GM21360 (cell line): ENCODE measurements at regions not wholly inside any gene's neighbourhood (a gene's known extent, or its start where the extent isn't known, plus 50 kb on each side); places are given as distances from the start of the nearest gene placed in this dataset.

Source experiments
- ATAC-seq: cut with Tn5 transposase; IDR thresholded peaks from one replicate; pipeline ENCODE4 v1.9.1; 2021; ENCODE audit warnings: mild to moderate bottlenecking, moderate library complexity; ENCODE audit not compliant: unreplicated experiment

DNA sequence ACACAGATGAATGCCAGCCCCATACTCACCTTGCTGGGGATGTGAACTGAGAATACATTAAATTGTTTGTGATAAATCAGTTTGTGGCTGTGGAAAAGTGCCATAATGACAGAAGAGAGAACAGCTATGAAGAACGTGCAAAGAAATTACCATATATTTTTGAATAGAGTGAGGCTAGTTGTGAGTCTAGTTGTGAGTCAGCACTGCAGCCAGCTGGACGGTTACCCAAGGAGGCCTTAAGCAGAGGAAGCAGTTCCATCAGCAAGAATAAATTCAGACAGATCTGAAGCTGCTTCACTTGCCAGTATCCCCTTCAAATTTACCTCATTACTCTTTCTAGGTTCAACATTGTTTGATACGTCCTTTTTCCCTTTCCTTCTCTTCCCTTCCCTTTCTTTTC lies 446.0 kb downstream of the MTRR start:
- ATAC-seq = no peak

DNA sequence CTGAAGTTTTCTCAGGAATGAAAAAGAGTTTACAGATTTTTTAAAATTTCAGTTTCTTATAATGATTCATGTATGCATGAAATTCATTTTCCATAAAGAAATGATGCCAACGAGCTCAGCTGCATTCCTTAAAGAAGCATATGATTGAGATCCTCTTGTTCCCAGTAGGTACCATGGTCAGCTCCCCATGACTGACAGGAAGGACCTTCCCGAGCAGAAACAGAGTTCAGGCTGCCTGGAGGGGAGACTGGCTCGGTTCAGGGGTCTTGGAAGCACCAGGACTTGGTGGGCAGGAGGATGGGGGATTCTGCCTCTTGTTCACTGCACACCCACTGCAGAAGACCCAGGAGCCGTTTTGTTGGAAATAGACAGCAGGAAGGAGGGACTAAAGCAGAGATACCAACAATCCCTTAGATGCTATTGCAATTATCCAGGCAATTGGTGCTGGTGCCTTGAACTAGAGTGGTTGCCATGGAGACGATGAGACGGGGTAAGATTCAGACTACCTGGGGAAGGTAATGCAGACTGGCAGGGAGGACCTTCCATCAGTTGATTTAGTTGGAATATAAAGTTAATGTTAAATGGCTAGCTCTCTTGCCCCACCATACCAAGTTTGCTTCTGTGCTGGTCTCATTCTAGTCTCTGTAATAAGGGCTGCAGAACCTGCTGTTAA lies 447.8 kb downstream of the MTRR start:
- ATAC-seq = no peak

DNA sequence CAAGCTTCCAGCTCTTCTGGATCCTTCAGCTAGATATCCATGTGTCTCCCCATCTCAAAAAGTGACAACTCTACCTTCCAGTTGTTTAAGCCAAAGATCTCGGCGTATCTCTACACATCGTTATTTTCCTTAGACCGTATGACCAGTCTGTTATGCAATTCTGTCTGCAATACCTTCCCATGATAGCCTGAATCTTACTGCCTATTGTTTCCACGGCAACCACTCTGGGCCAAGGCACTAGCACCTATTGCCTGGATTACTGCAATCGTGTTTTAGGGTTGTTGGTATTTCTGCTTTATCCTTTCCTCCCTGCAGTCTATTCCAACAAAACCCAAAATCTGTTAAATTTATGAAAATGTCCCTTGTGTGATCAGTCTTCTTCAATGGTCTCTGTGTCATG lies 448.4 kb downstream of the MTRR start:
- no peak for ATAC-seq

DNA sequence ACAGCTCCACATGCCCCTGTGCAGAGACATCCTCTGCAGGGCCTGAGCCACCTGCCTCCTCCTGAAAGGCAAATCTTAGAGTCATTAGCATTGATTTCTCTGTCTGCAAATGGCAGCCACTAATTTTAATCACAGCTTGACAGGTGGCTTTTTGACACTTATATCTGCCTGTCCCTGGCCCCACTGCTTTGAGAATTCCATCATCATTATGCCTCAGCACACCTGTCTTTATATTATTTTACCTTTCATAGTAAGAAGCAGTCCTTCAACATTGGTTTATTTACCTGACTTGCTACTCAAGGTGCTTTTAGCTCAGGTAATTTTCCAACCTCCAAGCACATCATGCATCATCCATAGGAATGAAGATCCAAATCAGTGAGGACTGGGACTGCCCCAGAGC lies 451.3 kb downstream of the MTRR start:
- no peak for ATAC-seq

DNA sequence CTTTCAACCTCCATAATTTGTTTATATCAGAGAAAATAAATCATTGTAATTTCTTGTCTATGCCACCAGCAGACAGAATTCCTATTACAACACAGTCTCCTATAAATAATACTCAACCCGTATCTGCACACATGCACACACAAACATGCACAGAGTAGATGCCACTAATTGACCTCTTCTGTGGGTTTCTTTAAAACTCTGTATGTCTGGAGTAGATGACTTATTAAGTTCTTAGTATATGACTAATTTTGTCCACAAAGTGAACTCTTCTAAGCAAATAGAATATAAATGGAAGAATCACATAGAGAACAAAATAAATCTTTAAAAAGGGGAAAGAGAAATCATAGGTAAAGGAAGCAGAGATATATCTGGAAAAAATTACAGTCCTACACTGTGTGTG lies 452.3 kb downstream of the MTRR start:
- ATAC-seq = no peak

DNA sequence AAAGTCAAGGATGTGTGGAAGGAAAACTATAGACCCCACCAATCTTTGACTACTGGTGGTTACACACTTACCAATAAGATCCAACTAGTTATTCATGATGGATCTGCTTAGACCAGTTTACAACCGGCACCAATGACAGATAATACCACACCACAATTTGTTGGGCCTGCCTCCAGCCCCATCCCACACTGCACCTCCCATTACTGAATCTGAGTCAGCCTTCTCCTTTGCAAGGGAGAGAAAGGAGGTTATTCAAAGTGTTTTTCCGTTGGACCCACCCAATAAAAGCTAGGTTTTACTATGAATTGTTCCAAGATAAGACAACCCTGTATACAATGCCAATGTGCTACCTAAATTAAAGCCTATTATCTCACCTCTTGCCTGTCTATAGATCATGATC lies 453.5 kb downstream of the MTRR start:
- no peak for ATAC-seq

DNA sequence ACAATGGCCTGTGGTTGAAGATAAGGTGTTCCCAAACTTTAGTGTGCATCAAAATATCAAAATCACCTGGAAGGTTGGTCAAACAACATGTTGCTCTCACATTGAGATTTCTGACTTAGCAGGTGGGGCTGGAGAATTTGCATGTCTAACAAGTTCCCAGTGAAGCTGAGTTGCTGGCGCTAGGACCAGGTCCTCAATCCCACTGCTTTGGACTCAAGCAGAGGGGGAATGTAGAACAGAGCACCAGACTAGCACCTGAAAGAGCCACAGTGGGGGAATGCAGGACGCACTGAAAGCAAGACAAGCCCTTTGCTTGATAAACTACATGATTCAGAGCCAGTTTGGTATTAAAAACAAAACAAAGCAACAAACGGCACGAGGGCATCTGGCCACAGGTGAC lies 458.1 kb downstream of the MTRR start:
- no peak for ATAC-seq

DNA sequence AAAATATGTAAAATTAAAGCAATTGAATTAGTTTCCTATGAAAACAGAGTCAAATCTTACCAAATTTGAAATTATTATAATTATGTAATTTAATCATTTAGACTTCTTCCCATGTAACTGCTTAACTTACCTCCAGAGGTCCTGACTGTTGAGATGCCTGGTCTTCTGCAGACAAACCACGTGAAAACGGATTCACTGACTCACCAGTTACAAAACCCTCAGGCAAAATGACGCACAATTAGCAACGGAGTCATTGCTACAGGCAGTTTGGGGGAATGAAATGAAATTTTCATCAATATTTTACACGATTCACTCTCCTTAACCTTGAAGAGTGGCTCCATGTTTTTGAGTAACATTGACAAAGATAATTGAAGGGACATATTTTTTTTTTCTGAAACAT lies 460.8 kb downstream of the MTRR start:
- no peak for ATAC-seq

DNA sequence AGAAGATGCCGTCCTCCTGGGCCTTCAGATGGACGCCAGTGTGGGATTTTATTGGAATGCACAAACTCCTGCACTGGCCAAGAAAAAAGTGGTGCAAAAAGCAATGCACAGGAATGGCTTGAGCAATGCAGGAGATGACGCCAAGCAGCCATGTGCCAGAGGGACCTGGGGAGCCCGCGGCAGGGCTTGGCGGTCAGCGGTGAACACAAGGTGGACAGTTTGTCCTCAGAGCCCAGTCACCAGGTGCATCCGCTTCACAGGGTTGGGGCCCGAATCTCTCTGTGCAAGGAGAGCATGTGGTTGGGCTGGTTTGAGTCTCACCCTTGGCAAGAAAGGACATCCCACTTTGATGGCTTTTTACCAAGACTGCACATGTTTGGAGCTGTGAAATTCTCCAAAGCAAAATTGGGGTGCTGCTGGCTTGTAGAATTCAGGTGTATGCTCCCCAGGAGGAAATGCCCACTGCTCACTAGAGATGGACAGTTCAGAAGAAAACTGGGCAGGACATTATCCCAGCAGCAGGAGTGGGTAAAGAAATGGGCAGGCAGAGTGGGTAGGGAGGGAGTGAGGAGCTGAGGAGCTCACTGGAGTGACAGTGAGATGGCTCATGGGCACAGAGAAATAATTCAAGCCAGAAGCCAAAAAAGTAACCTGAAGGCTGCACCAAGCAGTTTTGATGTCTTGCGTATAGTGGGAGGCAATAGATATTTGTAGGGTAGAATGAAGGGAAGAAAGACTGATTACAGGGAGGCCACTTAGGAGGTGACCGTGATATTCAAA lies 463.9 kb downstream of the MTRR start:
- ATAC-seq = no peak

DNA sequence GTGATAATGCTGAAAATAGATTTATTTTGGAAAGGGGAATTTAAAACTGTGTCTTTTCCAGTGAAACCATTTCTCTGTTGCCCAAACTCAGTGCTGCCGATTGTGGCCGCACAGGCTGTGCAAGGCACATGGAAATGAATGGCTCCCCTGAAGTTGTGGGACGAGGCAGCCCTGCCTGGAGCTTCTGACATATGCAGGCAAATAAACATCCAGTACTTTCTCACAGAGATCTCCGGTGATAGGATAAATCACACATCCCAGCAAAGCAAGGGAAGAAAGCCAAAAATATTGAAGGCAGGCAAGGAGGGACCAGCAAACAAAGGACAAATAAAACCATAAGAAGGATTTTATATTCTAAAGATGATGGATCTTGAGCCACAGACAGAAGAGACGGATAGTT lies 464.5 kb downstream of the MTRR start:
- ATAC-seq = no peak

DNA sequence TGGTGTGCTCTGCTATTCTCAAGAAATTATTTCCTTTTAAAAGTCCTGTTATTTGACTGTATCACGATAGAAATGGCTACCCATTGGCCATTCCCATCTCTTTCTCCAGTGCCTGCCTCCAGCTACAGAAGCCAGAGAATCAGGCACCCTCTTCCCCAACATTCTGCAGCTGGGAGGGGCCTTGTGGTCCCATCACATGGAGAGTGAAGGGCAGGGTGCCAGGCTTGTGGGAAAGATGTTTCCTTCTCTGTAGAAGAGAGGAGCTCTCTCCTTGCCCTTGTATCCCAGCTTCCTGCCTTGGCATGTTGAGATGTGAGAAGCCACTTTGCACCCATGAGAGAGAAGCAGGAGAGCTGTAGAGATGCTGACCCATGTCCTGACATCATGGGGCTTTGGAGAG lies 465.0 kb downstream of the MTRR start:
- ATAC-seq = no peak

DNA sequence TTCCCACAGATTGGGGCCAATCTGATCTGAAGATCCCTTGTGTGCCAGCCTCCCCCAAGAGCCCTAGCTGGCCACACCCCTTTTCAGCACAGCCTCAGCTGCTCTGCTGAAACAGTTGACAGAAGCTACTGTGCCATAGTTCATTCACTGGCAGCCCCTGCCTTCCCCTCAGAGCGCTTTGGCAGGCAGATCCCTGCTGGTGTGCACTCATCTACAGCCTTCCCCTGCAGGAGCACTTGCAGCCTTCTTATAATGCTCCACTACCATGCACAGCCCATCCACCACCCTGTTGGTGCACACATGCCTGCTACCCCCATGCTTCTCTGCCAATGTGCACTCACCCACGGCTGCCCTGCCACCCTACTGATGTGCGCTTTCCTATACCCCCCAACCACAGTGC lies 471.3 kb downstream of the MTRR start:
- no peak for ATAC-seq

DNA sequence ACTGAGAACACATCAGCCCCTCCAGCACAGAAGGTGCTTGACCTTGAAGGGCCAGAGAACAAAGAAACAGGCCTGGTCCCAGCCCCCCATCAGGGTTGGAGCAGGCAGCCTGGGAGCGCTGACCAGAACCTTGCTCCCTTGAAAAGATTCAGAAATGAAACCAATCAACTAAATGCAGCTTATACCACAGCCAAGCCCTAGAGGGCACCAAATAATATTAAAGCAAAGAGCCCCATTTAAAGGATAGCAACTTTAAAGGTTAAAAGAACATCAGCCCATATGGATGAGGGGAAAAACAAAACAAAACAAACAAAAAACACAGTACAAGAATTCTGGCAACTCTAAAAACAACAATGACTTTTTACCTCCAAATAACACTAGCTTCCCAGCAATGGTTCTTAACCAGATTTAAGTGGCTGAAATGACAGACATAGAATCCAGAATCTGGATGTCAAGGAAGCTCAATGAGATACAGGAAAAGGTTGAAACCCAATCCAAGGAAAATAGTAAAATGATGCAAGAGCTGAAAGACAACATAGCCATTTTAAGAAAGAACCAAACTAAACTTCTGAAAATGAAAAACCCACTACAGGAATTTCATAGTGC lies 471.9 kb downstream of the MTRR start:
- ATAC-seq = peak; percentile 73

DNA sequence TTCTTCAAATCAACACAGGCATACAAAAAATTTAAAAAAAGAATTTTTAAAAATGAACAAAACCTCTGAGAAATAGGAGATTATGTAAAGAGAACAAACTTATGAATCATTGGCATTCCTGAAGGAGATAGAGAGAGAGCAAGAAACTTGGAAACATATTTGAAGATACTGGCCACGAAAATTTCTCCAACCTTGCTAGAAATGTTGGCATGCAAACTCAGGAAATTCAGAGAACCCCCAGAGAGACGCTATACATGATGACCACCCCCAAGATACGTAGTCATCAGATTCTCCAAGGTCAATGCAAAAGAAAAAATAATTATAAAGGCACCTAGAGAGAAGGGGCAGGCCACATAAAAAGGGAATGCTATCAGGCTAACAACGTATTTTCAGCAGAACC lies 472.5 kb downstream of the MTRR start:
- no peak for ATAC-seq

DNA sequence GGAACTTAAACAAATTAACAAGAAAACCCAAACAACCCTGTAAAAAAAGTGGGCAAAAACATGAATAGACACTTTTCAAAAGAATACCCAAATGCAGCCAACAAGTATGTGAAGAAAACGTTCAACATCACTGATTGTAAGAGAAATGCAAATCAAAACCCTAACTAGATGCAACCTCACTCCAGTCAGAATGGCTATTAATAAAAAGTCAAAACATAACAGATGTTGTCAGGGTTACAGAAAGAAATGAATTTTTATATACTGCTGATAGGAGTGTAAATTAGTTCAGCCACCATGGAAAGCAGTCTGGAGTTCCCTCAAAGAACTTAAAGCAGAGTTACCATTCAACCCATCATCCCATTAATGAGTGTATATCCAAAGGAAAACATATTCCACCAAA lies 479.0 kb downstream of the MTRR start:
- ATAC-seq = no peak

DNA sequence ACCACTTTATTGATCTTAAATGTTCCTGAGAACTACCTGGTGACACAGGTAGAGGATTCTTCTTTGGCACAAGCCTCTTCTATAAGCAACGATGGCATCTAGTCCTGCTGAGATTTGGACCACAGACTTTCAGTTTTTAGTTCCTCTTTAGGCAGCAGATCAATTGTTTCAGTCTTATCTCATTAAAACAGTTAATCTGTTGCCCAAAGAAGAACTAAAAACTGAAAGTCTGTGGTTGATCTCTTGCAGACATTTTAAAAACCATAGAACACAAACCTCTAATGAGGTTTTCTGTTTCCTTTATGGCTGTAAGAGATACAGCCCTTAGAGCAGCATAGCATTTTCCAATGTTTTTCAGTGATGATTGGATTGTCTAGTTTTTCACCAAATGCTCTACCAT lies 480.9 kb downstream of the MTRR start:
- peak; percentile 97 for ATAC-seq

DNA sequence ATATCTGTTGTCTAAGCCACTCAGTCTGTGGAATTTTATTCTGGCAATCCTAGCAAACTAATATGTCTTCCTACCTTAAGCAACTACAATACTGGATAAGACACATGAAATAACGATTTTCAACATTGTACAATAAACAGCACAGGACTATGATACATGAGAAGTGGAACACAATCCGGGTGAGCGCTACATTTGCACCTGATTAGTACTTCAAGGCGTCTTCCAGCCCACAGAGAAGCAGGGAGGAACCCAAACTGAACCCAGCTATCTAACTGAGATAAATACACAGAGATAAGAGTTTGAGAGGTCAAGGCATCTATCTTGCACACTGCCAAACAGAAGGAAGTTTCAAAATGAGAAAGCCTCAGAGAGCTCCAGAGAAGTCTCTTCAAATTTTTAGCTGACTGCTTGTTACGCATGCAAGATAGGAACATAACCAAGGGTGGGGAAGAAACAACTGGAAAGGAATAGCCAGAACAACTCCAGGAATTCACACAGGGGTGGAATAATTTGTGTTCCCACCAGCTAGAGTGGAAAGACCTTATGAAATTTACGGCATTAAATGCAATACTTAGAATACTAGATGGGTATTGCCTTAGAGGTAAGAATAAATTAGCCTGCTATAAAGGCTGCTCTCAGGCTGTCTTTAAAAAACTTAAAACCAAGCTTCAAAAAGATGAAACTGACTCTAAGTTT lies 481.8 kb downstream of the MTRR start:
- no peak for ATAC-seq

DNA sequence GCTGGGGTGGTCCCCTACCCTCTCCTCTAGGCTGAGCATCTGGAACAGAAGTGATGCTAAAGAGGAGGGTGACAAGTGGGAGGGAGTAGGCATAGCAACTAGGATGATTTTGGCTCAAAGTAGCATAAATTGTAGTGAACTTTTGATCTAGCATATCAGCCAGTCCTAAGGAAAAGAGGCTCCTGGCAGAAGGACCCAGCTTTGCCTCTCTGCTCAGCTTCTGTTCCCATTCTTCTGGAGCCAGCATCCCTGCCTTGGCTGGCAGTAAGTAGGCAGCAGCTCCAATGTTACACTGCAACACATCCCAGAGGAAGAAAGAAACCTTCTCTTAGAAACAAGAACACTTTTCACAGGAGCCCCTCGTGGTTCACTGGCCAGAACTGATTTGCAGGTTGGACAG lies 487.0 kb downstream of the MTRR start:
- ATAC-seq = no peak

DNA sequence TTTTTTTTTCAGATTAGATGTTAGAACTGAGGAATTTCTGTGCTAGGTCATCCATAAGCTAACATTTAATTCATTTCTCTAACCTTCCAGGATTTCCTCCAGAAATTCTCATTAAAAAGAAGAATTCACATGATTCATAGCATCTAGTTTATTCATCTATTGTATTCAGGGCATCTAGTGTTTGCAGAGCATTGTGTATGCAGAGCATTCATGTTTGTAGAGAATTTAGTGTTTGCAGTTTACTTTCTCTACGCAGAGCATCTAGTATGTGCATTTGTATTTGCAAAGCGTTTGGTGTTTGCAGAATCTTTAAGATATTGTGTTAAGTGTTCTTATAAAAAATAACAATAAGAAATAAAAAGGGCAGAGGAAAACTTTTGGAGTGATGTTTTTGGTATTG lies 491.1 kb downstream of the MTRR start:
- no peak for ATAC-seq

DNA sequence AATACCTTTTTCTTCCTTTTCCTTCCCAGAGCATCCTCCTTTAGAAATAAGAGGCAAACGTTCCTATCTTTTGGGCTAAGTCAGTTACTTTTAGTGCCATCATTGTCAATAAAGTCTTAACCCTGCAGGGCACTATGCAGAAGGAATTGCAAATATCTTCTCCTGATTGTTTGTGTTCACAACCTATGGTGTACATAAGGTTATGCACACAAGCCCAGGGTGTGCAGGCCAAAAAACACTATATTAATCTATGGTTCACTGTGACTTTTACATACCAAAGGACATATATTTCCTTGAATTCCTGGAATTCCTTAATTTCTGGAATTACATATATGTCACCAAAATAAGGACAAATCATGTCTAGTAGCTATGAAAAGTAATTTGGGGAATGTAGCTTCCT lies 493.5 kb downstream of the MTRR start:
- no peak for ATAC-seq

DNA sequence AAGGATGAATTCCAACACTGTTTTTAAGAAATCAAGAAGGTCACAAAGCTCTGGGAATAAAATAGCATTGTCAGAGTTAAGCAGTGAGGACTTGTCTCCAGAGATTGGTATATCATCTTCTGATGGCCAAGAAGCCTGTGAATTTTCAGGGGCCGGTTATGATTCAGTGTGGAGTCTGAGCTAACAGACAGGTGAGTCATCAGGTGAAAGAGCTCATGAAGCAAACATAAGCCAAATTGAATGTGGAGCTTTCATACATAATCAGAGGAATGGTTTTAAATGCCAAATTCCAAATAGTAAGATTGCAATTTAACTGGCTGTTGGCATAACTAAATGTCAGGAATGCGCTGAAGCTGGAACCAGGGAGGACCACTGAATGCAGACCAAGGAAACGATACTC lies 494.2 kb downstream of the MTRR start:
- no peak for ATAC-seq

DNA sequence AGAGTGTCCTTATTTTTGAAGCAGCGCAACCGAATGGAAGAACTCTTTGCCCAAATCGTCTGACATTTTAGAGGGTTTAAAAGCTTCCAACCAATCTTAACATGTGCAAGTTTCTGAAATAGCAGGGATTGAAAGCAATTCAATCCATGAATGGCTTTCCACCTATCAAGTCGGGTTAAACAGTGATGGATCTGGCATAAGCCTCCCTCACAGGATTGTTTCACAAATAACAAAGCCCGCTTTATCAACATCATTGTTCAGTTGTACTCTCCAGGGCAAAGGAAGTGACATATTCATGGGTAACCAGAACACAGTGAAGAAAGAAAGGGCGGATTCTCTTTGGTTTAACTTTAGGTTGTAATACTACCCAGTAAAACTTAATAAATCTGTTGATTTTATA lies 497.3 kb downstream of the MTRR start:
- no peak for ATAC-seq
